NT2/D1 (cell line): ENCODE measurements at regions not wholly inside any gene's neighbourhood (a gene's known extent, or its start where the extent isn't known, plus 50 kb on each side); places are given as distances from the start of the nearest gene placed in this dataset.

Source experiments
- SUZ12 ChIP-seq: IDR thresholded peaks from 2 replicates; pipeline ENCODE4 v1.6.1; 2011; ENCODE audit not compliant: insufficient read length, insufficient read depth; ENCODE audit errors: extremely low read depth
- YY1 ChIP-seq: IDR thresholded peaks from 2 replicates; pipeline ENCODE4 v1.6.1; 2011; ENCODE audit not compliant: insufficient read length, insufficient read depth
- ZNF274 ChIP-seq: IDR thresholded peaks from 2 replicates; pipeline ENCODE4 v1.6.1; 2011; ENCODE audit warnings: mild to moderate bottlenecking, low read depth, low read length

DNA sequence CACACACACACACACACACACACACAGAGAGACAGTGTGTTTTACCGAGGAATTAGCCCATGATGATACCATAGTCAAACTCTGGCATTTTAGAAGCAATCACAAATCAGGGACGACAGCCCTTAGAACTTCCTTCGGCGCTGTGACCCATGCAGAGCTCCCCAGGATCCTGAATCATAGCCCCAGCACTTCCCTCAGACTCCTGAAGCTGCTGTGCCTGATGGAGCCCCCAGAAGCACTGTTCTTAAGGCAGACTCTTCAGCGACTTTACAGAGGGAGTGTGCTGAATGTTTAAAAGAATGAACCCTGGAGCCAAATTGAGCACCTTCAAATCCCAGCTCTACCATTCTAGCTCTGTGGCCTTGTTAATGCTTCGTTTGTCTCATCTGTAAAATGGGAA is 89.3 kb upstream of the LIPC start:
- TF ChIP-seq ZNF274 (no peak), YY1 (no peak), SUZ12 (no peak)
